Loucy (cell line): ENCODE measurements at regions not wholly inside any gene's neighbourhood (a gene's known extent, or its start where the extent isn't known, plus 50 kb on each side); places are given as distances from the start of the nearest gene placed in this dataset.

Experiments
- EZH2phosphoT487 ChIP-seq: fragments of 200-600 bp; IDR thresholded peaks from 2 replicates; pipeline ENCODE4 v1.6.1; 2018; ENCODE audit warnings: antibody characterized with exemption, mild to moderate bottlenecking, moderate library complexity, borderline replicate concordance
- TF ChIP-seq, protein P1 (sequence below): fragments of 200-600 bp; sonication (generic); conservative IDR thresholded peaks from 2 replicates; pipeline ENCODE4 v1.5.1; 2014; ENCODE audit warnings: mild to moderate bottlenecking, antibody characterized with exemption, low read length

DNA sequence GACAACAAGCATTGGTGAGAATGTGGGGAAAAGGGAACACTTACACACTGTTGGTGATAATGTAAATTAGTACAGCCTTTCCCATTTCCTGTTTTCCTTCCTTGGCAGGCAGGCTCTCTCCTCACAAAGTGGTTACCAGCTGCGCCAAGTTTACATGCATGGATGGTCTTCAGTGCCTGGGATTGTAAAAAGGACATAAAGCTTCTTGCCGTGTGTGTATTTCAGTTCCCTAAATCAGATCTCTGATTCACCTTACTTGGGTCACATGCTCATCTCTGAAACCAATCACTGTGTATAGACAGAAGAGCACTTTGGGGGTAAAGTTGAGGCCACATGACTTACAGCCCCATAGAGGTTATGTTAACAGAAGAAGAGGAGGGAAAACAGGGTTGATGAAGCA, 92.8 kb downstream of the CAVIN4 start:
- TF ChIP-seq, protein P1, sequence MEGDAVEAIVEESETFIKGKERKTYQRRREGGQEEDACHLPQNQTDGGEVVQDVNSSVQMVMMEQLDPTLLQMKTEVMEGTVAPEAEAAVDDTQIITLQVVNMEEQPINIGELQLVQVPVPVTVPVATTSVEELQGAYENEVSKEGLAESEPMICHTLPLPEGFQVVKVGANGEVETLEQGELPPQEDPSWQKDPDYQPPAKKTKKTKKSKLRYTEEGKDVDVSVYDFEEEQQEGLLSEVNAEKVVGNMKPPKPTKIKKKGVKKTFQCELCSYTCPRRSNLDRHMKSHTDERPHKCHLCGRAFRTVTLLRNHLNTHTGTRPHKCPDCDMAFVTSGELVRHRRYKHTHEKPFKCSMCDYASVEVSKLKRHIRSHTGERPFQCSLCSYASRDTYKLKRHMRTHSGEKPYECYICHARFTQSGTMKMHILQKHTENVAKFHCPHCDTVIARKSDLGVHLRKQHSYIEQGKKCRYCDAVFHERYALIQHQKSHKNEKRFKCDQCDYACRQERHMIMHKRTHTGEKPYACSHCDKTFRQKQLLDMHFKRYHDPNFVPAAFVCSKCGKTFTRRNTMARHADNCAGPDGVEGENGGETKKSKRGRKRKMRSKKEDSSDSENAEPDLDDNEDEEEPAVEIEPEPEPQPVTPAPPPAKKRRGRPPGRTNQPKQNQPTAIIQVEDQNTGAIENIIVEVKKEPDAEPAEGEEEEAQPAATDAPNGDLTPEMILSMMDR = no peak
- no peak for TF ChIP-seq EZH2phosphoT487
